ENCODE measurements at regions not wholly inside any gene's neighbourhood (a gene's known extent, or its start where the extent isn't known, plus 50 kb on each side); places are given as distances from the start of the nearest gene placed in this dataset.

DNA sequence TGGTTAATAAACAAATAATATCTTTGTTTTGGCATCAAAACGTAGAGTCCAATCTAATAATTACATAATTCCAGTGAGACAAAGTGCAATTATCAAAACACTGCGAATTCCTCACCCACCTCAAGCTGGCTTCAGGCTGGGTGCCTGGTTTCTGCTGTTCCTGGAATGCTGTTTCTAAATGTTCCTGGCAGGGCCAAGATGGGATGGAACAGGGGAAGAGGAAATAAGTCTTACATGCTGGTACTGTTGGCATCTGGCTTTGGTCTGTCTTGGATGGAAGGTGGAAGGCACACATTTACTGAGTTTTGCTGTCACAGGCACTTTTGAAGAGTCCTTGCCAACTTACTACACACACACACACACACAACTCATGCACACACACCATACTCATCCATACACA lies 101.9 kb upstream of the SLCO3A1 start:
- Histone ChIP-seq H4K20me1 (ENCODE audit: low read depth, low read length) (no peaks in the 10 kb centered on the region), H3K27me3 (ENCODE audit: low read length) (no peaks in the 10 kb centered on the region), H2AFZ (ENCODE audit: low read depth, low read length, severe bottlenecking) (no peak overlapping the region), H3K79me2 (ENCODE audit: insufficient read depth, low read length) (no peaks in the 10 kb centered on the region), H3K9me2 (replicated peaks; ENCODE audit: insufficient read depth, low read length) (no peaks in the 10 kb centered on the region), H3K4me3 (ENCODE audit: insufficient read depth, low read length, poor library complexity, severe bottlenecking) (no peak overlapping the region), H3K4me2 (ENCODE audit: low read depth, low read length, poor library complexity, severe bottlenecking) (no peak overlapping the region), H3K27ac (ENCODE audit: low read depth, low read length) (no peak overlapping the region), H3K9me3 (ENCODE audit: insufficient read depth, low read length) (no peaks in the 10 kb centered on the region), H3F3A (ENCODE audit: insufficient read depth) (no peaks in the 10 kb centered on the region), H3K36me3 (ENCODE audit: low read length) (no peaks in the 10 kb centered on the region), H3K9ac (ENCODE audit: low read length) (no peak overlapping the region)
- TF ChIP-seq CTCF (IDR thresholded peaks at IDR 0.05; ENCODE audit: insufficient read depth, low read length, poor library complexity, severe bottlenecking) = no peak
- TF ChIP-seq EZH2phosphoT487 (conservative IDR thresholded peaks at IDR 0.05; ENCODE audit: low read length) = no peak

- Histone ChIP-seq H3K9me2 (replicated peaks; ENCODE audit: insufficient read depth, low read length) (no peaks in the 10 kb centered on the region), H2AFZ (ENCODE audit: low read depth, low read length, severe bottlenecking) (no peak overlapping the region), H3F3A (ENCODE audit: insufficient read depth) (no peaks in the 10 kb centered on the region), H3K27ac (ENCODE audit: low read depth, low read length) (no peak overlapping the region), H3K36me3 (ENCODE audit: low read length) (no peaks in the 10 kb centered on the region), H3K79me2 (ENCODE audit: insufficient read depth, low read length) (no peaks in the 10 kb centered on the region), H3K9me3 (ENCODE audit: insufficient read depth, low read length) (no peaks in the 10 kb centered on the region), H3K4me2 (ENCODE audit: low read depth, low read length, poor library complexity, severe bottlenecking) (no peak overlapping the region), H3K4me3 (ENCODE audit: insufficient read depth, low read length, poor library complexity, severe bottlenecking) (no peak overlapping the region), H4K20me1 (ENCODE audit: low read depth, low read length) (no peaks in the 10 kb centered on the region), H3K9ac (ENCODE audit: low read length) (no peak overlapping the region), H3K27me3 (ENCODE audit: low read length) (no peaks in the 10 kb centered on the region)
- TF ChIP-seq CTCF (IDR thresholded peaks at IDR 0.05; ENCODE audit: insufficient read depth, low read length, poor library complexity, severe bottlenecking) (no peak), EZH2phosphoT487 (conservative IDR thresholded peaks at IDR 0.05; ENCODE audit: low read length) (no peak)
Observed at GRCh38 chr15:91752081-91752785, 101.3 kb upstream of the SLCO3A1 start.

DNA sequence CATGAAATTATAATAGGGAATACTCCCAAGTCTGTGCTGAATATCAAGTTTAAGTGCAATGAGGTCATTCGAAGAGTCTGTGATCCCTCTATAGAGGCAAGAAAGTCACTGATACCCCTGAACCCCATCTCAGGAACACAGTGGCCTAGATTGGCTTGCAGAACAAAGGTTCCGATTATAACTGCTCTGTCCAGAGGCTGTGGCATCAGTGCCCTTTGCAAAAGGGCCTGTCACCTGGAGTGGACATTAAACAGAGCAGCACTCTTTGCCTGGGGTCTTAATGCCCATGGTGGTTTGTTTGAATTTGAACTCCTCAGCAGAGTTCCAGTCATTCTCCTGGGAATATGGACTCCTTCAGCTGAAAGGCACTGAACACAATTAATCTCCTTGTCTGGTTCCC lies 93.9 kb upstream of the SLCO3A1 start:
- no peaks in the 10 kb centered on the region for H3K79me2 ChIP-seq (ENCODE audit: insufficient read depth, low read length)
- H3K27ac ChIP-seq (ENCODE audit: low read depth, low read length) = no peak overlapping the region
- H3K4me3 ChIP-seq (ENCODE audit: insufficient read depth, low read length, poor library complexity, severe bottlenecking) = no peak overlapping the region
- no peak overlapping the region for H3K9ac ChIP-seq (ENCODE audit: low read length)
- no peaks in the 10 kb centered on the region for H3F3A ChIP-seq (ENCODE audit: insufficient read depth)
- no peak overlapping the region for H2AFZ ChIP-seq (ENCODE audit: low read depth, low read length, severe bottlenecking)
- H3K36me3 ChIP-seq (ENCODE audit: low read length) = no peaks in the 10 kb centered on the region
- no peaks in the 10 kb centered on the region for H4K20me1 ChIP-seq (ENCODE audit: low read depth, low read length)
- TF ChIP-seq EZH2phosphoT487 (conservative IDR thresholded peaks at IDR 0.05; ENCODE audit: low read length) = no peak
- TF ChIP-seq CTCF (IDR thresholded peaks at IDR 0.05; ENCODE audit: insufficient read depth, low read length, poor library complexity, severe bottlenecking) = no peak
- H3K27me3 ChIP-seq (ENCODE audit: low read length) = no peaks in the 10 kb centered on the region
- no peaks in the 10 kb centered on the region for H3K9me2 ChIP-seq (replicated peaks; ENCODE audit: insufficient read depth, low read length)
- no peaks in the 10 kb centered on the region for H3K9me3 ChIP-seq (ENCODE audit: insufficient read depth, low read length)
- H3K4me2 ChIP-seq (ENCODE audit: low read depth, low read length, poor library complexity, severe bottlenecking) = no peak overlapping the region

All from SU-DHL-6 (cell line).